NCI-H446 treated with DMSO at 0.1 percent for 48 hours (cell line): ENCODE measurements at regions not wholly inside any gene's neighbourhood (a gene's known extent, or its start where the extent isn't known, plus 50 kb on each side); places are given as distances from the start of the nearest gene placed in this dataset.

Experiments used
- DNase-seq: peaks from one replicate; lab custom pipeline; 2025; lab: John Stamatoyannopoulos, UW

DNA sequence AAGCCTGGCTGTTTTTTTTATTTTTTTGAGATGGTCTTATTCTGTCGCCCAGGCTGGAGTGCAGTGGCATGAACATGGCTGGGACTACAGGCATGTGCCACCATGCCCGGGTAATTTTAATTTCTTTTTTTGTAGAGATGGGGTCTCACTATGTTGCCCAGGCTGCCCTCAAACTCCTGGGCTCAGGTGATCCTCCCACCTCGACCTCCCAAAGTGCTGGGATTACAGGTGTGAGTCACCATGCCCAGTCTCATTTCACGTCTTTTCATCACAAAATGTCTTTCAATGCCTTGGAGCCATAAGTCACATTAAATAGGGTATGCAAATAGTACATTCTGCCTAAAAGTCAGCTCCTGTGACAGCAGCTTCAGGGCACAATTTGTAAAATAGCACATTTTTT, 52.8 kb downstream of the SOX2 start:
- DNase-seq = no peak

- no peak for DNase-seq
Measured at GRCh38 chr3:181770296-181770695, 58.6 kb downstream of the SOX2 start.

DNA sequence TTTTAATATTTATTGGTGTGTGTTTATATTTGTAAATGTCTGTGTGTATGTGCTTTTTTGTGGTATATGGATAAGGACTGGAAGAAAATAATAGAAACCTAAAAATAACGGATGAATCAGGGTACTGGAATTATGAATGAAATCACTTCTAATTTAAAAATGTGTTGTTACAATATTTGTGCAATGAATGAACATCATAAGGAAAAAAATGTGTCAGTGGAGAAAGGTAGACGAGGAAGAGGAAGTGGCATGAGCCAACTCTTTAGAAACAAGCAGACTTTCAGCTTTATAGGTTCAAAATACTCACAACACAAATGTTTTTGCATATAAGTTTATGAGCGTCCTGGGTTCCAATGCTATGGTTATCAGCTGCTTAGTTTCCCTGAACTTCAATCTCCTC, 59.4 kb downstream of the SOX2 start:
- DNase-seq = no peak

DNA sequence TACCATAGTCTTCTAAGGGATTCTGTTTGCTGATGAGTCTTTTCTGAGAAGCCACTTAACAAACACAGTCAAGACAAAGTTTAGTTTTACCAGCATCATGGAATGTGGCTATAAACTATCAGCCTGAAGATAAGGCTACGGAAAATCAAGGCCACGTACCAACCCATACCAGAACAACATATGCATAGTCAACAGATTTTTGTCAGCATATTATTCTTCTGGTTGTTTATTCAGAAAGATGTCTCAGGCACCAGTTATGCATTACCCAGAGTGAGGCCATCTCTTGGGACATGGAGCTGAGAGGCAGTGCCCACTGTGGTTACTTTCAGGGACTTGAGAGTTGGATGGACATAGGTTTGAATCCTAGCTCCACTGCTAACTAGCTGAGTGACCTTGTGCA, 60.4 kb downstream of the SOX2 start:
- DNase-seq = no peak

DNA sequence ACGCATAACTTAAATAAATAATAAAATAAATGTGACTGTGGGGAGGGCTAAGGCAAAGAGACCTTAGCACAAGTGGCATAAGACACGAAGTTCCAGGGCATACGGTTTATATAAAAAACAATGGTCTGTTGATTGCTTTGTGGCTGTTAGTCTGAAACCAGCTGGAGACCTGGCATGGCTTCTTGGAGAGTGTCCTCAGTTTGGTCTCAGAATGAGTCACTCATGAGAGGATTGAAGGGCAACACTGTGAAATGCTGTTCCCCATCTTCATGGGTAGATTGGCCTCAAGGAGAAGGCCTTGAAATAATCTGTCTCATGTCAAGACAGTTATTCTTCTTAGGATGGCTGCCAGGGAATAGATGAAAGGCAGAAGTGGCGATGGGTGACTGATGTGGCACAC, 62.2 kb downstream of the SOX2 start:
- peak; percentile 43 for DNase-seq

GRCh38 chr3:181782306-181782954, 70.7 kb downstream of the SOX2 start:
- no peak for DNase-seq

GRCh38 chr3:181790561-181790960, 78.8 kb downstream of the SOX2 start:
- no peak for DNase-seq

GRCh38 chr3:181791056-181791955, 79.6 kb downstream of the SOX2 start:
- DNase-seq = peak; percentile 62

GRCh38 chr3:181793006-181793405, 81.3 kb downstream of the SOX2 start:
- no peak for DNase-seq

DNA sequence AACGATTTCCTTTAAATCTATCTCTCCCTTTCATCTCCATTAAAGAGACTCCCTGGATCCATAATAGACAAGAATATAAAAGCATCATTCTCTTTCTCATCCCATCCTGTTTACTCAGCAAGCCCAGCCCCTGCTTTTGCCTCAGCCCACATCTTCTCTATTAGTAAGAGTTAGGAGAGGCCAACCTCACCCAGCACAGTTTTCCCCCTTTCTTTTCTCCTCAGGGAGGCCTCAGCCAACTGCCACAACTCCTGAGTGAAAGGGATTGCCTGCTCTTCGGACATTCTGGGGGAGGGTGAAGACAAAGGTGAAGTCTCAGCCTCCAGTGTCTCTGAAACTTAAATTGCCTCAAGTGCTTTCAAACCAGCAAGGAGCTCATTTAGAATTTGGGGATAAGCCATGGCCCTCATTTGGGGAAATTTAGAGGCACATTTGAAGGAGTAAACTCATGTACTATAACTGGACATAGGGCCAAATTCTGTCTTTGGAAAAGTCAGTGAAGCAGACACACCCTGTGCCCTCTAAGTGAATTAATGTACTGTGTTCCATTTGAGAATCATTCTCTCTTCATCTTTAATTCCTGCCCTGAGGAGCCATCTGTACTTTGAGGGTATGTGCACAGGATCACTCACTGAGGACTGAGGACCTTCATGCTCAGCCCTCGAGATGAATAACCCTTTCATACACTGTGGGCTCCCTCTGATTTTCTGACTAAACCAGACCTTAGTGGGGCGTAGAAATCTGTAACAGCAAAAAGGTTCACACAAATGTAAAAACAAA, 82.5 kb downstream of the SOX2 start:
- DNase-seq = no peak

- DNase-seq = no peak
Measured at GRCh38 chr3:181796641-181797040, 84.9 kb downstream of the SOX2 start.

GRCh38 chr3:181797431-181797830, 85.7 kb downstream of the SOX2 start:
- no peak for DNase-seq

DNA sequence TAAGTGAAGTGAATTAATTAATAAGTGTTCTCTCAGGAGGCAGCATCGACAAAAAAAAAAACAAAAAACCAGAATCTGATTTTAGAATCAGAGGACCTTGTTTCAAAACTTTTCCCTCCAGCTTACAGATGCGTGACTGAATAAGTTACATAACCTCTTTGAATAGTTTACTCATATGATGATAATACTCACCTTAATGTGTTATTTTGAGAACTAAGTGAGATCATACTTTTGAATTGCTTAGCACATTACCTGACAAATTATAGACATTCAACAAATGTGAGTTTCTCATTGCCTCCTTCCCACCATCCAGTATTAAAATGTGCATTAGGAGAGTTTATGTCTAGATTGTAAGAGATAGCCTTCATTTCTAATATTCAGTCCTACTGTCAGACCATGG, 94.0 kb downstream of the SOX2 start:
- DNase-seq = no peak

DNA sequence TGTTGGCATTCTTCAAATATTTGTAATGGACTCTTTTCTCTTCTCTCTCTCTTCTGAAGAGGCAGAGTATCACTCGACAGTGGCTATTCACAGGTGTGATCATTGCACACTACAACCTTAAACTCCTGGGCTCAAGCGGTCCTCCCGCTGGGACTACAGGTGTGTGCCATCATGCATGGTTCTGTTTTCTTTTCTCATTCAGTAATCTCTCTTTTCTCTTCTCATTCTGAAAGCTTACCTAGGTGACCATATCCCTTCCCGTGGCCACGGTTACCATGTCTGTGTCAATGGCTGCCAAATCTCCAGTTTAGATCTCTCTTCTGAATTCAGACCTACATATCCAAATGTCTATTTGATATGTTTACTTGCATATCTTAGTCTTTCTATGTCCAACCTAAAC, 96.3 kb downstream of the SOX2 start:
- no peak for DNase-seq

DNA sequence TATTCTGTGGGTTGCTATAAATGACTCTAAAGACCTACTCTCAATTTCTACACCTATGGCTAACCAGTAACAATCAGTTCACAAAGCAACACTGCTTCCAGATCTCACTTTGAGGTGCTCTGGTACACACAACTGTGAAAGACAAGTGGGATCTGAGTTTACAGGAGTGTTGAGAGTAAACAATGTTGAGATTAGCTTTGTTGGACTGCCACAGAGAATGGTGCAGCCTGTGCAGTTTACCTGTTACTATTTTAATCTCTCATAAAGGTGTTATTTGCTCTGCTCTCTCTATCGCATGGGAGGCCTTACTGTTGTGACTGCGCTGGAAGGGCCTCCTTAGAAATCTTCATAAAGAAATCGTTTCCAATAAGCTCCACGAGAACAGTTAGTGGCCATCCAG, 112.0 kb downstream of the SOX2 start:
- no peak for DNase-seq

DNA sequence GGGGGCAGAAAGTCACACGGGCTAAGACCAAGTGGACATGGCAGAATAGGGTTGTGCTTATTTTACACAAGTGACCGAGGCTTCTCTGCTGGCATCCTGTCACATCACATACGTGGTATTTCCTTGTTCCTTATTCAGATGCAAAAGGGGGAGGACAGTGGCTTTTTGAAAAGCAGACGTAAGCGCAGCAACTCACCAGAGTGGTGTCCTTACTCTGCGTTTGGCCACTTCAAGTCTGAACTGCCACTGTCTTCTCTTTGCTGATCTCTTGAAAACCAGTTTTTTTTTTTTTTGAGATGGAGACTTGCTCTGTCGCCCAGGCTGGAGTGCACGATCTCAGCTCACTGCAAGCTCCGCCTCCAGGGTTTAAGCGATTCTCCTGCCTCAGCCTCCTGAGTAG, 113.2 kb downstream of the SOX2 start:
- DNase-seq = no peak

DNA sequence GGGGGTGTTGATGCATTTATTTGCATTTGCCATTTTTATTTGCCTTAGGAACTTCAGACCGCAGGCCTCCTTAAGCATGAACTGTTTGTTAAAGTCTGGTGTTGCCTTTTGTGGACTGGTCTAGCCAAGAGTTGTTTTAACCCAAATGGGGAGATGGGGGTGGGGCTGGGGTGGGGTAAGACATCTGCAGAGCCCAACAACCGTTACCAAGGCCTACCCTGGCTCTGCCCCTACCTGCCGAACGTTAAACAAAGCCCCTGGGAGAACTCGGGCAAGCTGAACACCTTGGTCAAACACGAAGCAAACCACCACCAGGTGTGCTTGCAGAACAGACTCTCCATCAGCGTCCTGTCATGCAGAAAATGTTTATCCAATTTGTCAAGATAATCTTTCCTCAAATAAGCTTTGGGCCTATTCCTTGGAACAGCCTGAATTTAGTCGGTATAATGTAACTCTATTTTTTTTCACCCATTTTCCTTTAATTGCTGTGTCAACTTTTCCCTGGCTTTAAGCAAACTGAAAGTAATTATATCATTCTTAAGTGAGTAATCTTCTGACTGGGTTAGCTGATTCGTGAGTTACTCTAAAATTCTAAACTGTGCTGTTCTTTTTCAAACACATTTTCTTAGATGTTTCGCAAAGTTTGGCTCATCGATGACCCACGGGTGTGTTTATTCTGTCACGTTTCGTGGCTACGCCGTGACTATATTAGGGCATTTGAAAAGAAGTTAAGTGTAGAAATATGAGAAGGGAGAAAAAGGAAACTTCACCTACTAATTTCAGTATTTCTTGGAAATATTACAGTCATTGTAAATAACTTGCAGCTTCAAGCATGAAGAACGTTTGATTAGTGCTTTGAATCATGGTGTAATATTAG, 127.6 kb downstream of the SOX2 start:
- DNase-seq = no peak

GRCh38 chr3:181839916-181840297, 128.2 kb downstream of the SOX2 start:
- DNase-seq = no peak

- DNase-seq = no peak
Measured at GRCh38 chr3:181844211-181844610, 132.5 kb downstream of the SOX2 start.

- DNase-seq = no peak
Measured at GRCh38 chr3:181847276-181847675, 135.6 kb downstream of the SOX2 start.

GRCh38 chr3:181851063-181851462, 139.3 kb downstream of the SOX2 start:
- no peak for DNase-seq

- DNase-seq = no peak
Measured at GRCh38 chr3:181855825-181856224, 144.1 kb downstream of the SOX2 start.
